IPS DF 6.9 (cell line): ENCODE measurements at regions not wholly inside any gene's neighbourhood (a gene's known extent, or its start where the extent isn't known, plus 50 kb on each side); places are given as distances from the start of the nearest gene placed in this dataset.

Experiments
- DNase-seq: peaks from one replicate; pipeline ENCODE4 v3.0.0-alpha.2; 2013; ENCODE audit warnings: low read depth, low spot score
- H3K27ac ChIP-seq: one replicate; pipeline ENCODE4 v1.5.1; 2013; ENCODE audit warnings: low read length, control low read depth
- H3K27me3 ChIP-seq: 2 replicates; pipeline ENCODE4 v1.6.1; 2013; ENCODE audit warnings: mild to moderate bottlenecking, low read length; ENCODE audit not compliant: control insufficient read depth, insufficient read depth
- H3K36me3 ChIP-seq: 2 replicates; pipeline ENCODE4 v1.6.1; 2013; ENCODE audit warnings: low read length; ENCODE audit not compliant: control insufficient read depth, insufficient read depth
- H3K4me1 ChIP-seq: 2 replicates; pipeline ENCODE4 v1.6.1; 2013; ENCODE audit warnings: low read length; ENCODE audit not compliant: control insufficient read depth, insufficient read depth
- H3K4me3 ChIP-seq: 2 replicates; pipeline ENCODE4 v1.5.1; 2013; ENCODE audit warnings: mild to moderate bottlenecking, low read length
- H3K9me3 ChIP-seq: 2 replicates; pipeline ENCODE4 v1.6.1; 2013; ENCODE audit warnings: low read length, inconsistent platforms; ENCODE audit not compliant: control insufficient read depth, insufficient read depth
- WGBS: extraction: QIAGEN DNeasy Blood & Tissue Kit; methylation state at CpG from one replicate; pipeline ENCODE4 v1.1.7; 2013; ENCODE audit warnings: mixed read lengths, missing lambda C conversion rate; ENCODE audit not compliant: insufficient read length, insufficient coverage; 5-methylcytosine and 5-hydroxymethylcytosine counted together

- Histone ChIP-seq H3K27me3 (no peaks in the 10 kb centered on the region), H3K4me3 (no peak overlapping the region), H3K36me3 (no peaks in the 10 kb centered on the region), H3K9me3 (no peaks in the 10 kb centered on the region), H3K4me1 (no peaks in the 10 kb centered on the region), H3K27ac (no peak overlapping the region)
- WGBS, result no CpG with 5 or more reads among the region's 3 CpGs
- DNase-seq, result no peak
These were observed 236.0 kb downstream of the TENT4A start for GRCh38 chr5:6949230-6949629.

GRCh38 chr5:6950250-6950649, 237.0 kb downstream of the TENT4A start:
- H3K9me3 ChIP-seq, result no peaks in the 10 kb centered on the region
- no peak for DNase-seq
- H3K4me1 ChIP-seq, result no peaks in the 10 kb centered on the region
- no peaks in the 10 kb centered on the region for H3K36me3 ChIP-seq
- H3K27me3 ChIP-seq, result no peaks in the 10 kb centered on the region
- no peak overlapping the region for H3K4me3 ChIP-seq
- H3K27ac ChIP-seq, result no peak overlapping the region
- WGBS, result no CpG with 5 or more reads among the region's 2 CpGs

- Histone ChIP-seq H3K4me1 (no peaks in the 10 kb centered on the region), H3K36me3 (no peaks in the 10 kb centered on the region), H3K9me3 (no peaks in the 10 kb centered on the region), H3K27ac (no peak overlapping the region), H3K27me3 (no peaks in the 10 kb centered on the region), H3K4me3 (no peak overlapping the region)
- no peak for DNase-seq
- no CpG with 5 or more reads among the region's 5 CpGs for WGBS
These were observed 237.6 kb downstream of the TENT4A start for GRCh38 chr5:6950860-6951259.

GRCh38 chr5:6961123-6961522, 247.9 kb downstream of the TENT4A start:
- H3K36me3 ChIP-seq, result no peaks in the 10 kb centered on the region
- no peak overlapping the region for H3K4me3 ChIP-seq
- no peaks in the 10 kb centered on the region for H3K9me3 ChIP-seq
- H3K27me3 ChIP-seq, result no peaks in the 10 kb centered on the region
- no peak overlapping the region for H3K27ac ChIP-seq
- no peaks in the 10 kb centered on the region for H3K4me1 ChIP-seq
- no peak for DNase-seq
- 100% methylated on average over 1 of the region's 2 CpGs for WGBS

- WGBS, result no CpG with 5 or more reads among the region's 12 CpGs
- Histone ChIP-seq H3K27me3 (no peaks in the 10 kb centered on the region), H3K4me3 (no peak overlapping the region), H3K9me3 (no peaks in the 10 kb centered on the region), H3K4me1 (no peaks in the 10 kb centered on the region), H3K36me3 (no peaks in the 10 kb centered on the region), H3K27ac (no peak overlapping the region)
- no peak for DNase-seq
These were observed 248.8 kb downstream of the TENT4A start for GRCh38 chr5:6961837-6962635.

GRCh38 chr5:6976971-6977370, 263.7 kb downstream of the TENT4A start:
- H3K4me1 ChIP-seq, result no peaks in the 10 kb centered on the region
- no peak overlapping the region for H3K4me3 ChIP-seq
- no peaks in the 10 kb centered on the region for H3K9me3 ChIP-seq
- H3K36me3 ChIP-seq, result no peaks in the 10 kb centered on the region
- no peak for DNase-seq
- WGBS, result no CpG with 5 or more reads among the region's 2 CpGs
- no peaks in the 10 kb centered on the region for H3K27me3 ChIP-seq
- H3K27ac ChIP-seq, result no peak overlapping the region

GRCh38 chr5:6979061-6979460, 265.8 kb downstream of the TENT4A start:
- Histone ChIP-seq H3K36me3 (no peaks in the 10 kb centered on the region), H3K27me3 (no peaks in the 10 kb centered on the region), H3K27ac (no peak overlapping the region), H3K4me1 (no peaks in the 10 kb centered on the region), H3K4me3 (no peak overlapping the region), H3K9me3 (no peaks in the 10 kb centered on the region)
- no peak for DNase-seq

- 100% methylated on average over 1 of the region's 6 CpGs for WGBS
- H3K4me1 ChIP-seq, result no peaks in the 10 kb centered on the region
- no peaks in the 10 kb centered on the region for H3K36me3 ChIP-seq
- H3K4me3 ChIP-seq, result no peak overlapping the region
- H3K27ac ChIP-seq, result no peak overlapping the region
- DNase-seq, result no peak
- H3K9me3 ChIP-seq, result no peaks in the 10 kb centered on the region
- H3K27me3 ChIP-seq, result no peaks in the 10 kb centered on the region
These were observed 276.0 kb downstream of the TENT4A start for GRCh38 chr5:6989230-6989629.

- H3K27me3 ChIP-seq, result no peaks in the 10 kb centered on the region
- no peaks in the 10 kb centered on the region for H3K36me3 ChIP-seq
- no CpG with 5 or more reads among the region's 1 CpG for WGBS
- no peak overlapping the region for H3K27ac ChIP-seq
- no peak overlapping the region for H3K4me3 ChIP-seq
- no peaks in the 10 kb centered on the region for H3K4me1 ChIP-seq
- no peak for DNase-seq
- H3K9me3 ChIP-seq, result no peaks in the 10 kb centered on the region
These were observed 280.9 kb downstream of the TENT4A start for GRCh38 chr5:6994097-6994496.

- no peak for DNase-seq
- H3K9me3 ChIP-seq, result no peaks in the 10 kb centered on the region
- no CpG with 5 or more reads among the region's 2 CpGs for WGBS
These were observed 281.9 kb downstream of the TENT4A start for GRCh38 chr5:6995115-6995514.

GRCh38 chr5:7000310-7000709, 287.1 kb downstream of the TENT4A start:
- H3K36me3 ChIP-seq, result no peaks in the 10 kb centered on the region
- no peak overlapping the region for H3K4me3 ChIP-seq
- no peak for DNase-seq
- H3K27me3 ChIP-seq, result no peaks in the 10 kb centered on the region
- H3K9me3 ChIP-seq, result no peaks in the 10 kb centered on the region
- H3K27ac ChIP-seq, result no peak overlapping the region
- no peaks in the 10 kb centered on the region for H3K4me1 ChIP-seq
- WGBS, result 100% methylated on average over 2 of the region's 4 CpGs

More at GRCh38 chr5:6995115-6995514, 281.9 kb downstream of the TENT4A start:
- Histone ChIP-seq H3K27me3 (no peaks in the 10 kb centered on the region), H3K36me3 (no peaks in the 10 kb centered on the region), H3K4me3 (no peak overlapping the region), H3K4me1 (no peaks in the 10 kb centered on the region), H3K27ac (no peak overlapping the region)
